Breast epithelium (tissue), 3 donors: ENCODE measurements at regions not wholly inside any gene's neighbourhood (a gene's known extent, or its start where the extent isn't known, plus 50 kb on each side); places are given as distances from the start of the nearest gene placed in this dataset.

ENCODE experiments used
- POLR2A ChIP-seq: fragments of 450-650 bp; IDR thresholded peaks from one replicate; pipeline ENCODE4 v1.6.1; 2016; ENCODE audit warnings: antibody characterized with exemption, mild to moderate bottlenecking, moderate library complexity
- POLR2AphosphoS5 ChIP-seq, 3 donors: sonication (generic); formaldehyde crosslinking; IDR thresholded peaks; one replicate each; pipeline ENCODE4 v1.6.1; 2017; ENCODE audit warnings: antibody characterized with exemption in 3 of 3
- TF ChIP-seq, protein P1 (sequence below), 3 donors: fragments of 450-650 bp; IDR thresholded peaks; one replicate each; pipeline ENCODE4 v1.5.1; 2016 to 2017; ENCODE audit warnings: antibody characterized with exemption in 3 of 3, mild to moderate bottlenecking in 3 of 3, moderate library complexity in 3 of 3

DNA sequence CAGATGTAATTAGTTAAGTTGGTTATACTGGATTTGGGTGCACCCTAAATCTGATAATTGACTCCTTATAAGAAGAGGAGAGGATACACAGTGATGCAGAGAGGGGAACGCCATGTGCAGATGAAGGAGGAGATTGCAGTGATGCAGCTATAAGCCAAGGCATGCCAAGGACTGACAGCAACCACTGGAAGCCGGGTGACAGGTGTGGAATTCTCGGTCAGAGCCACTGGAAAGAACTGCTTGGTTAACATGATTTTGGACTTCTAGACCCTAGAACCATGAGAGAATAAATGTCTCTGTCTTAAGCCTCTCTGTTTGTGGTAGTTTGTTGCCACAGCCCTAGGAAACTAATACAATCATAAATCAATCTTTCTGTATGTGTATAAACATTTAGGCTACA is 403.3 kb upstream of the CDH20 start:
- TF ChIP-seq, protein P1, sequence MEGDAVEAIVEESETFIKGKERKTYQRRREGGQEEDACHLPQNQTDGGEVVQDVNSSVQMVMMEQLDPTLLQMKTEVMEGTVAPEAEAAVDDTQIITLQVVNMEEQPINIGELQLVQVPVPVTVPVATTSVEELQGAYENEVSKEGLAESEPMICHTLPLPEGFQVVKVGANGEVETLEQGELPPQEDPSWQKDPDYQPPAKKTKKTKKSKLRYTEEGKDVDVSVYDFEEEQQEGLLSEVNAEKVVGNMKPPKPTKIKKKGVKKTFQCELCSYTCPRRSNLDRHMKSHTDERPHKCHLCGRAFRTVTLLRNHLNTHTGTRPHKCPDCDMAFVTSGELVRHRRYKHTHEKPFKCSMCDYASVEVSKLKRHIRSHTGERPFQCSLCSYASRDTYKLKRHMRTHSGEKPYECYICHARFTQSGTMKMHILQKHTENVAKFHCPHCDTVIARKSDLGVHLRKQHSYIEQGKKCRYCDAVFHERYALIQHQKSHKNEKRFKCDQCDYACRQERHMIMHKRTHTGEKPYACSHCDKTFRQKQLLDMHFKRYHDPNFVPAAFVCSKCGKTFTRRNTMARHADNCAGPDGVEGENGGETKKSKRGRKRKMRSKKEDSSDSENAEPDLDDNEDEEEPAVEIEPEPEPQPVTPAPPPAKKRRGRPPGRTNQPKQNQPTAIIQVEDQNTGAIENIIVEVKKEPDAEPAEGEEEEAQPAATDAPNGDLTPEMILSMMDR (IDR thresholded peaks at IDR 0.05): no peak
- no peak for TF ChIP-seq POLR2A
- no peak for TF ChIP-seq POLR2AphosphoS5 (IDR thresholded peaks at IDR 0.05)
